HG03432 (cell line): ENCODE measurements at regions not wholly inside any gene's neighbourhood (a gene's known extent, or its start where the extent isn't known, plus 50 kb on each side); places are given as distances from the start of the nearest gene placed in this dataset.

Experiments
- ATAC-seq: cut with Tn5 transposase; IDR thresholded peaks from one replicate; pipeline ENCODE4 v1.9.1; 2021; ENCODE audit warnings: mild to moderate bottlenecking, moderate library complexity; ENCODE audit not compliant: unreplicated experiment

GRCh38 chr13:84290386-84290785, 408.1 kb upstream of the SLITRK1 start:
- ATAC-seq, result no peak

DNA sequence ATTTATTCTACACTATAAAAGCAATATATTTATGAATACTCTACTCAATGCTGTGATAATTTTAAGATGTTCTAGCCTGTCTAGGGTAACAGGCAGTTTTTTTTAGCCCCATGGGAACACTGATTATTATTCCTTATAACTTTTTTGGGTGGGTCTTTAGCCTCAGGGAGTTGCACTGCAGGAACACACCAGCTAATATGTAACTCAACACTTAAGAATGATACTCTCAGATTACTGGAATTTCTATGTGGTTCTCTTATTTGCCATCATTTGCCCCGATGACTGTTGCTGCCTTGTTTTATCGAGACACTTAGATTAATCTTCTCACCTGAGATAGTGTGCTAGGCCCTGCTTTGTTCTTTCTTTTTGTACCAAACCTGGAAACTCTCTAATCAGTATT, 396.9 kb upstream of the SLITRK1 start:
- no peak for ATAC-seq

GRCh38 chr13:84272877-84273562, 390.7 kb upstream of the SLITRK1 start:
- ATAC-seq, result no peak

DNA sequence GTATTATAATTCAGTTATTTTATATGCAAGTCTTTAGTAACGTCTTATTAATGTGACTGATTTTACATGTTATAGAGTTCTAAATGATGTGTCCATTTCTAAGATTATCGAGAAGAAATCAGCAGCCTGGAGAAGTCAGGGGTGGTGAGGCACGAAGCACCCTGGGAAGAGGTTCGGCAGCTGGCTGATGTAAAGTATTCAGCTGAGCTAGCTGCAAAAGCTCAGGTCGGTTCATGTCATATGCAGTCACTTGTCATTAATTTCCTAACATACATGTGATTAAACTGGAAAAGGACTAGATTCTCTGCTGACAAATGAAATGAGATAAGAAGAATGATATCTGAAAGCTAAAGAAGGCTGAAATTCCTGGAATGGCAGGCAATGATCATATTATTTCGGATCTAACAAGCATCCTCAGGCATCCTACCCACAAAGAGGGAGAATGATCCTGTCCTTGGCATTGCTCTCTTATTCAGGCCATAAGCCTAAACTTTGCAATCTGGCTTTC, 383.0 kb upstream of the SLITRK1 start:
- no peak for ATAC-seq

DNA sequence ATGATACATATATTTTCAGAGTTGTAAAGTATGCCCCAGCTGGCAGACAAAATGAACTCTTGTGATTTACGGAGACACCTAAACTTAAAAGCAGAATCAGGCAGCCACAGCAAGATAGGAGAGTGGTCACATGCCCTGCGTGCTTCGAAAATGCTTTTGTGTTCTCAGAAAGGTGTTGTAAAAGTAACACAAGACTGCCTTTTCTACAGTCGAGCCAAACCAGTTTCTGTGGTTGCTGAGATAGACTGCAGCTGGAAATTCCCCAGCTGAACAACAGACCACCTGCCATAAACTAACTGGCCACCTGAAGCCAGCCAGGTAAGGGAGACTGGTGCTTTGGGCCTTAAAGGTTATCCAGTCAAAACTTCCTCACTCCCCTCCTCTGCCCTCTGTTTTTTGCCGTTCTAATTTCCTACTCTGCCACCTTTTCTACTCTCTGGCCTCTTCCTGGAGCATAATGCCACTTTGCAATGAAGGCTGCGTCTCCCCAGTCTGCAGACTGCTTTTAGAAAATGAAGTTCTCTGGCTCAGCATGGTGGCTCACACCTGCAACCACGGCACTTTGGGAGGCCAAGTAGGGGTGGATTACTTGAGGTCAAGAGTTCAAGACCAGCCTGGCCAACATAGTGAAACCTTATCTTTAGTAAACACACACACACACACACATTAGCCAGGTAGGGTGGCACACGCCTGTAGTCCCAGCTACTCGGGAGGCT, 381.2 kb upstream of the SLITRK1 start:
- no peak for ATAC-seq

DNA sequence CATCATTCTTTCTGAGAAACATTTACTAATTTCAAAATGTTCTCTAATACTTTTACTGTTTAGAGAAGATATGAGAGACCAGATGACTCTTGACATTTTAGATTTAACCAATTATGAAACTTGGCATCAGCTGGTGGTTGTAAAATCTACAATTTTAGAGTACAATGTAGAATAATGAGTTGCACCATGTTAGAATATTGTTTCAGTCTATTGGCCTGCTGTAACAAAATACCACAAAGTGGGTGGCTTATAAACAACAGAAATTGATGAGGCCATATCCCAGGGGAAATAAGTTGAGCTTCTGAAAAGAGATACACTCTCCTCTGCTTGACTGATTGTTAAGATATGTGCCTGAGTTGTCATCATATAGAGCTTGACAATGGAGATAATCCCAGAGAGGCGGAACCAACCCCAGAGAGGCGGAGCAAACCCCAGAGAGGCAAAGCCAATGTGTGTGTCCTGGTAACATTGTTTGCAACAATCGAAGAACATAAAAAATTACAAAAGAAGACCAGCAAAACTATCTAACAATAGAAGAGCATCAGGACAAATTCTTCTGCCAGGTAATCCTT, 373.0 kb upstream of the SLITRK1 start:
- ATAC-seq, result no peak

GRCh38 chr13:84249463-84249862, 367.2 kb upstream of the SLITRK1 start:
- no peak for ATAC-seq

DNA sequence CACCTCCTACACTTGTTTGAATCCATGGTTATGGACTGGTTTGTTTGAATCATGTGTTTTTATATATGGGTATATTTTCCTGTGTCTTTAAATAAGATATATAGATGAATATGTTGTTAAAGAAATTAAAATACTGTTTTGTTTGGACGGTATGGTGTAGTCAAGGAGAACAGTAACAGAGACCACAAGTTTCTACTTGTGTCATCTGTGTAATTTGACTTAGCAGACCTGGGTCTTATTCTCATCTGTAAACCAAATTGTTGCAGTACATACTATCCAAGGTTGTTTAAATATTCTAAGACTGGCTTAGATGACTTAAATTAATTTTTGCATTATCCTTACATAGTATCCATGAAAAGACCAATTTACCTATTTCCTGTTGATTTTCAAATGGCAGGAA, 361.1 kb upstream of the SLITRK1 start:
- ATAC-seq, result no peak

- ATAC-seq, result no peak
Measured at GRCh38 chr13:84239032-84239431, 356.8 kb upstream of the SLITRK1 start.

DNA sequence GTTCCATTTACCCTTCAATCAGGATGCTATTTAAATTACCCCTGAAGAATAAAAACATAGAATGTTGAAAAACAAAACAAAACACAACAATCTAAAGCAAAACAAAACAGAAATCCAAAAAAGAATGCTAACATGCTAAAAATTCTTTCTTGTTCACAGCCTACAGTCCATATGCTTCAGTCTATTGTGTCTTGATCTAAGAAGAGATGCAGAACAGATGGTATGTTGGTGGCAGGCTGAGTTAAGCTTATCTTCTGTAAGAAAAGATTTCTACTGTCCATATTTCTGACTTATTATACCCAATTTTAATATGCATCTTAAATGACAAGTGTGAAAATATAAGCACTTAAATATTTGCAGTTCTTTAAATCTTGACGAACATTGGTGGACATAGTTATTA, 356.1 kb upstream of the SLITRK1 start:
- no peak for ATAC-seq

DNA sequence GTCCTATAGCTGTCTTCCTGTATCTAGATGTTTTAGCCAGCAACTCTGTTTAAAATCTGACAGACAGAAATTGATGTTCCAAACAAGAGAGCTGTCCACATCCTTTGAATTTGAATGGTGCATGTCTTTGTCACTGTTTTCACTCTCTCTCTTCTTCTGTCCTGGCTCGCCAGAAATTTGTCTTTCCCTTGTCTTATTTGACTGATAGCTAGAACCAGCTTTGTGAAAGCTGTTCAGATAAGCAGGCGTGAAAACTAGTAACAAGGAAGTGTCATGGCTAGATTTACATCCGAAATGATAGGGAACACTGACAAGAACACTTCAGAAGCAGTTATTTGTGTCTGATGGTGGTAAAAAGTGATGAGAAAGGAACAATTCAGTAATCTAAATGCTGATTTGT, 354.9 kb upstream of the SLITRK1 start:
- no peak for ATAC-seq

GRCh38 chr13:84234416-84234815, 352.1 kb upstream of the SLITRK1 start:
- ATAC-seq, result no peak

- no peak for ATAC-seq
Measured at GRCh38 chr13:84230568-84230967, 348.3 kb upstream of the SLITRK1 start.

GRCh38 chr13:84211048-84211447, 328.8 kb upstream of the SLITRK1 start:
- ATAC-seq, result no peak

DNA sequence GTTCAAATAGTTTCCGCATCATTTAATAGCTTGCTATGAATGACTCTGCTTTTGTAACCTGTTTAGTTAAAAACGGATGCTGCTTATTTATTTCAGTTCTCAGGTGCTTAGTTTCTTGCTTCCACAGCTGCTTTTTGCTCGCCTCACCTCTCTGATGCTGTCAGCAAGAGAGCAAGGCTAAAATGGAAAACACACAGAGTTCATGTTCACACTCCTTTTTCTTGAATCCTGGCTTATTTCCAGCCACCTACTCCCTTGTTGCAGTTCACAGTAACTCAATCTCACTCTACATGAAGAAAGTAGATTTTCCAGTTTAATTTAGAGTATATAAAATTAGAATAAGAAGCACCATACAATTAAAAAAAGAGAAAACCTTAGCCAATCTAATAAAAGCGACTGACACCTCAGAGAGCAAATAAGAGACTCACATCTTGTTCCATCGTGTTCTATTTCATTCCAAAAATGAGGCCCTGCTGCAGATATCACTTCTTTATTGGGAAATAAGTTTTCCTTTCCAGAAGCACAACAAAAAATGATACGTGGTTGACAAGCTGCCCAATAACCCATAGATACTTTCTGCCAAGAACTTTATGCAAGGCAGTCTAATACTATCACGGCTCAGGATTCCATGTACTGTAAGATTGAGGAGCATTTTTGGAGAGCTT, 326.1 kb upstream of the SLITRK1 start:
- ATAC-seq, result no peak

DNA sequence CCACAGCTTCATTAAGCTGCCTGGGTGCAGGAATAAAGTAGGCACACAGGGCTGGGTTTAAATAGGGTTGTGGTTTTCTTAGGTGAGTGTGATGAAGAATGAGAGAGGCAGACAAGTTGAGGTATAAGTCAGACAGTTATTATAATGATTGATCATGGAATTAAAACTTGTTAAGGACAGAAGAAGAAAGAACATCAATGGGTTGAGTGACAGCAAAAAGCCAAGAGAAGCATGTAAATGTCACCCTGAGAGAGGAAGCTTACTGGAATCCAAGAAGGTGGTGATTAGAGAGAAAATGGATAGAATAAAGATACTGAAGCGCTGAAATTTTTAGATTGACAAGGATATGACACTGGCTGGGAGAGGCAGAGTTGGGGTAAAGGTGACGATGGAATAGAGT, 325.2 kb upstream of the SLITRK1 start:
- ATAC-seq, result no peak

GRCh38 chr13:84200971-84201370, 318.7 kb upstream of the SLITRK1 start:
- ATAC-seq, result no peak

DNA sequence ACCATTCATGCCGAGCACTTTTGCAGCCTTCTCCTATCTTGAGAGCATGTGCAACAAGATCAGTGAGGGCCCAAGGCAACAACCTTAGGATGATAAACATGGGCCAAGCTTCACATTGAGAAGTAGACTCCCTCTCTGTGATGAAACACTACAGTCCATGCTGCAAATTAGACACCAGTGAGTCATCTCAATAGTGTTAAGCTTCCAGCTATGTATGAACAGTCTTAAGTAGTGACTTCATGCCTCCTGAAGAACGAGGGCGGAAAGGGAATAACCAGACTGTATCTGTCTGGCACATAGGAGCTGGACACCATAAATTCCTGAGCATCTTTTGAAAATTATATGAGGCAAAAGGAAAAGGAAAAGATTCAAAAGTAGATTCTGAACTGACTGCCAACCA, 309.9 kb upstream of the SLITRK1 start:
- ATAC-seq, result no peak

GRCh38 chr13:84191139-84191538, 308.9 kb upstream of the SLITRK1 start:
- ATAC-seq, result no peak

GRCh38 chr13:84187626-84188025, 305.4 kb upstream of the SLITRK1 start:
- ATAC-seq, result no peak

- ATAC-seq, result no peak
Measured at GRCh38 chr13:84139561-84140158, 257.4 kb upstream of the SLITRK1 start.
